Panc1 (cell line): ENCODE measurements at regions not wholly inside any gene's neighbourhood (a gene's known extent, or its start where the extent isn't known, plus 50 kb on each side); places are given as distances from the start of the nearest gene placed in this dataset.
"Not testable (repeated sequence)": the region's sequence is repeated elsewhere in the genome, so short reads cannot be mapped to it uniquely, and the experiment has no call there.

ENCODE experiments used
- ATAC-seq: fragments of 200-7000 bp; cut with Tn5 transposase; 2 replicates; pipeline ENCODE4 v1.9.1; 2020; ENCODE audit warnings: mild to moderate bottlenecking, moderate library complexity
- BruUV-seq: library from RNA; stranded (reverse); fragments of 400-500 nt; replicated peaks from 2 replicates; lab custom pipeline; 2021; lab: Mats Ljungman, UMichigan
- CTCF ChIA-PET: fragments of 300-600 bp; sonication (Branson Sonifier 250); formaldehyde crosslinking; loops from one replicate; lab custom pipeline; 2022; ENCODE audit warnings: antibody characterized with exemption; lab: Charles Lee
- POLR2A ChIA-PET: fragments of 300-600 bp; sonication (Branson Sonifier 250); formaldehyde crosslinking; loops from one replicate; lab custom pipeline; 2022; ENCODE audit warnings: antibody characterized with exemption; lab: Charles Lee
- DNase-seq: peaks from one replicate; pipeline ENCODE4 v3.0.0-alpha.2; 2010; ENCODE audit warnings: low read depth, low spot score
- H3K27ac ChIP-seq: 2 replicates; pipeline ENCODE4 v1.5.1; 2011; ENCODE audit warnings: mild to moderate bottlenecking, low read length, inconsistent platforms
- H3K27me3 ChIP-seq: fragments of 200-500 bp; sonication (Bioruptor generic); 2 replicates; pipeline ENCODE4 v1.6.0; 2014; ENCODE audit warnings: low read length, inconsistent platforms; ENCODE audit not compliant: control insufficient read depth, insufficient read depth
- H3K36me3 ChIP-seq: fragments of 200-500 bp; sonication (Bioruptor generic); 2 replicates; pipeline ENCODE4 v1.5.1; 2014; ENCODE audit warnings: inconsistent platforms, mild to moderate bottlenecking, low read length, moderate library complexity; ENCODE audit not compliant: control insufficient read depth, insufficient read depth
- H3K4me1 ChIP-seq: 2 replicates; pipeline ENCODE4 v1.5.1; 2011; ENCODE audit warnings: inconsistent platforms, mild to moderate bottlenecking, low read length, moderate library complexity; ENCODE audit not compliant: control insufficient read depth, insufficient read depth
- H3K4me3 ChIP-seq, 2 experiments: 2 replicates each; pipeline ENCODE4 v1.5.1; 2011 to 2012; ENCODE audit warnings: low read depth in 2 of 2, low read length in 2 of 2, mild to moderate bottlenecking in 2 of 2, inconsistent platforms in 1 of 2, moderate library complexity in 1 of 2
- H3K9me3 ChIP-seq: fragments of 200-500 bp; sonication (Bioruptor generic); 2 replicates; pipeline ENCODE4 v1.5.1; 2014; ENCODE audit warnings: low read depth, mild to moderate bottlenecking, inconsistent platforms, low read length, moderate library complexity; ENCODE audit not compliant: control insufficient read depth, insufficient read depth
- CTCF ChIP-seq: fragments of 450-650 bp; IDR thresholded peaks from 2 replicates; pipeline ENCODE4 v1.5.1; 2017; ENCODE audit warnings: mild to moderate bottlenecking
- POLR2AphosphoS5 ChIP-seq: IDR thresholded peaks from 2 replicates; pipeline ENCODE4 v1.6.1; 2012; ENCODE audit warnings: mild to moderate bottlenecking, low read depth, low read length, moderate library complexity
- REST ChIP-seq, 2 experiments: IDR thresholded peaks; 2 replicates each; pipeline ENCODE4 v1.6.1; 2011 to 2012; ENCODE audit warnings: low read depth in 2 of 2, control low read depth in 1 of 2, low read length in 1 of 2, mild to moderate bottlenecking in 1 of 2, moderate library complexity in 1 of 2; ENCODE audit not compliant: insufficient read depth in 1 of 2
- SIN3A ChIP-seq: IDR thresholded peaks from 2 replicates; pipeline ENCODE4 v1.6.1; 2012; ENCODE audit warnings: low read depth, mild to moderate bottlenecking, low read length, moderate library complexity, borderline replicate concordance; ENCODE audit not compliant: insufficient read depth
- TCF7L2 ChIP-seq: IDR thresholded peaks from 2 replicates; pipeline ENCODE4 v1.6.1; 2011; ENCODE audit warnings: mild to moderate bottlenecking, low read depth, low read length, inconsistent platforms
- in situ Hi-C: cut with HindIII; loops from 2 replicates; pipeline ENCODE4 v1.10.0; 2016; ENCODE audit warnings: low sequenced_read_pairs, low pct_unique_long_range_greater_than_20kb
- intact Hi-C: fragments of 100-400 bp; cut with micrococcal nuclease; formaldehyde crosslinking; loops from one replicate; pipeline ENCODE4 v1.10.0; 2022; ENCODE audit not compliant: unreplicated experiment

- Histone ChIP-seq H3K27me3 (no peaks in the 10 kb centered on the region), H3K27ac (no peak overlapping the region), H3K9me3 (no peaks in the 10 kb centered on the region), H3K36me3 (no peaks in the 10 kb centered on the region), H3K4me1 (no peaks in the 10 kb centered on the region), H3K4me3 (no peak overlapping the region)
- ChIA-PET CTCF (no interaction called here), POLR2A (no interaction called here)
- TF ChIP-seq TCF7L2 (no peak), SIN3A (no peak), CTCF (no peak)
- ATAC-seq = no peak
- in situ Hi-C loops = no loop called here
- no TSS peak for BruUV-seq
- DNase-seq = no peak
- intact Hi-C loops = no loop called here
These were observed 53.2 kb upstream of the CD2AP start for GRCh38 chr6:47424436-47424836.

- H3K4me3 ChIP-seq, H3K9me3 ChIP-seq, ATAC-seq, H3K4me1 ChIP-seq, CTCF ChIA-PET, DNase-seq, H3K27me3 ChIP-seq, H3K27ac ChIP-seq, in situ Hi-C loops, POLR2A ChIA-PET, intact Hi-C loops, H3K36me3 ChIP-seq, BruUV-seq: not testable (repeated sequence)
These were observed 51.9 kb upstream of the CD2AP start for GRCh38 chr6:47425724-47426123.

- in situ Hi-C loops = no loop called here
These were observed 50.9 kb upstream of the CD2AP start for GRCh38 chr6:47426524-47427302.

More at GRCh38 chr6:47426524-47427302, 50.9 kb upstream of the CD2AP start:
- CTCF ChIA-PET = no interaction called here
- intact Hi-C loops = no loop called here
- POLR2A ChIA-PET = no interaction called here
- Histone ChIP-seq H3K36me3 (no peaks in the 10 kb centered on the region), H3K9me3 (no peaks in the 10 kb centered on the region), H3K4me3 (no peak overlapping the region), H3K27ac (no peak overlapping the region), H3K4me1 (no peaks in the 10 kb centered on the region), H3K27me3 (no peaks in the 10 kb centered on the region)
- DNase-seq = no peak
- ATAC-seq = no peak
- TF ChIP-seq REST (IDR thresholded peaks at IDR 0.05; ENCODE audit: insufficient read depth in 1 of 2, low read depth in 2 of 2, low read length in 1 of 2) (no peak), SIN3A (no peak), TCF7L2 (no peak), CTCF (no peak), POLR2AphosphoS5 (no peak)
- no TSS peak for BruUV-seq
